CD4-positive, alpha-beta T cell (primary cell): ENCODE measurements at regions not wholly inside any gene's neighbourhood (a gene's known extent, or its start where the extent isn't known, plus 50 kb on each side); places are given as distances from the start of the nearest gene placed in this dataset.

Source experiments
- ATAC-seq: fragments of 200-7000 bp; cut with Tn5 transposase; one replicate; pipeline ENCODE4 v1.10.0; 2022; ENCODE audit warnings: mild to moderate bottlenecking; ENCODE audit not compliant: poor library complexity
- CTCF ChIA-PET: fragments of 350-600 bp; sonication (Branson Sonifier 250); formaldehyde crosslinking; loops from one replicate; lab custom pipeline; 2021; ENCODE audit warnings: antibody characterized with exemption, inconsistent platforms; lab: Charles Lee
- POLR2A ChIA-PET: fragments of 350-600 bp; sonication (Branson Sonifier 250); formaldehyde crosslinking; loops from one replicate; lab custom pipeline; 2021; ENCODE audit warnings: antibody characterized with exemption, inconsistent platforms; lab: Charles Lee
- DNase-seq, 14 experiments: peaks; one replicate each; pipeline ENCODE4 v3.0.0-alpha.2; 2013 to 2020; ENCODE audit warnings: mixed read lengths in 2 of 14
- H3K27ac ChIP-seq, 2 donors: one replicate each; pipeline versions ENCODE4 v1.5.1 to v1.7.0; 2013; ENCODE audit warnings: low read length in 2 of 2, low read depth in 1 of 2, mild to moderate bottlenecking in 1 of 2
- H3K27me3 ChIP-seq, 2 experiments: 1 replicate in 1 of 2; 2 replicates in 1 of 2; pipeline versions ENCODE4 v1.6.1 to v1.7.0; 2013; ENCODE audit warnings: low read length in 2 of 2, control low read depth in 1 of 2, mild to moderate bottlenecking in 1 of 2, moderate library complexity in 1 of 2; ENCODE audit not compliant: insufficient read depth in 2 of 2, control insufficient read depth in 1 of 2
- H3K36me3 ChIP-seq: one replicate; pipeline ENCODE4 v1.6.1; 2013; ENCODE audit warnings: low read length, control low read depth; ENCODE audit not compliant: insufficient read depth
- H3K4me1 ChIP-seq: one replicate; pipeline ENCODE4 v1.6.1; 2013; ENCODE audit warnings: low read length, control low read depth; ENCODE audit not compliant: insufficient read depth
- H3K4me3 ChIP-seq: one replicate; pipeline ENCODE4 v1.5.1; 2013; ENCODE audit warnings: mild to moderate bottlenecking, low read length, moderate library complexity
- H3K9me3 ChIP-seq, 2 experiments: 1 replicate in 1 of 2; 2 replicates in 1 of 2; pipeline versions ENCODE4 v1.6.1 to v1.7.0; 2013; ENCODE audit warnings: low read length in 2 of 2, mild to moderate bottlenecking in 2 of 2, control low read depth in 1 of 2, moderate library complexity in 1 of 2; ENCODE audit not compliant: control insufficient read depth in 1 of 2, insufficient read depth in 1 of 2
- H3K27ac Mint-ChIP-seq: one replicate; pipeline ENCODE4 v1.8.0; 2020; ENCODE audit warnings: mixed read lengths
- H3K27me3 Mint-ChIP-seq: one replicate; pipeline ENCODE4 v1.8.0; 2021; ENCODE audit warnings: mixed read lengths
- H3K36me3 Mint-ChIP-seq: one replicate; pipeline ENCODE4 v1.8.0; 2021; ENCODE audit warnings: low read depth, mixed read lengths
- H3K4me1 Mint-ChIP-seq: one replicate; pipeline ENCODE4 v1.8.0; 2021; ENCODE audit warnings: low read depth, mixed read lengths
- H3K4me3 Mint-ChIP-seq: one replicate; pipeline ENCODE4 v1.8.0; 2020; ENCODE audit warnings: mild to moderate bottlenecking, mixed read lengths
- H3K9me3 Mint-ChIP-seq: one replicate; pipeline ENCODE4 v1.8.0; 2020; ENCODE audit warnings: mixed read lengths
- intact Hi-C, 2 experiments: fragments of 100-400 bp; cut with DNase I in 1 of 2; cut with micrococcal nuclease in 1 of 2; formaldehyde crosslinking; loops; one replicate each; pipeline versions ENCODE4 v1.15.1 to v1.9.0; 2023 to 2025; cut with DNase I, micrococcal nuclease
- TF ChIP-seq, protein P1 (sequence below): fragments of 200-600 bp; IDR thresholded peaks from one replicate; pipeline ENCODE4 v1.8.0; 2022; ENCODE audit warnings: antibody characterized with exemption, mild to moderate bottlenecking

DNA sequence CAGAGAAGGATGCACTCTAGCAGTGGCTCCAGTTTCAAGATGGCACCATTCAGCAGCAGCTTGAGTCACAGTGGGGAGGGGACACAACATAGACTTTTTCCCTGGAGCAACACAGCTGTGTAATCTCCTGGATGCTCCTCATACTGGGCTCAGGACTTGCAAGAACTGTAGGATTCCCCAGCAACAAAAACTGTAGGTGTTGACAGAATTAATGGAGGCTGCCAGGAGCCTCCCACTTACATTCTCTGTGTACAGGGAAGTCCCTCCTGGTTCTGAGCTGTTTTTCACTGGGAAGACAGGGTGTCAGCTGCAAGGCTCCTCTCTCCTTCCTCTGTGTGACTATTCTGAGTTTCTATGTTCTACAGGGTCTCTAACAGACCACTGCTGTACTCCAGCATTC is 217.9 kb downstream of the KIF21A start:
- Histone ChIP-seq H3K4me1 (no peaks in the 10 kb centered on the region), H3K27me3 (no peaks in the 10 kb centered on the region), H3K27ac (no peak overlapping the region), H3K36me3 (no peaks in the 10 kb centered on the region), H3K9me3 (peaks cover 0 to 4% of the 10 kb centered on the region in 2 experiments), H3K4me3 (no peak overlapping the region)
- ChIA-PET CTCF (no interaction called here), POLR2A (no interaction called here)
- DNase-seq (no peak), ATAC-seq (no peak)
- peaks cover 4% of the 10 kb centered on the region for H3K9me3 Mint-ChIP-seq
- H3K4me1 Mint-ChIP-seq, result no peaks in the 10 kb centered on the region
- H3K27ac Mint-ChIP-seq, result no peak overlapping the region
- TF ChIP-seq, protein P1, sequence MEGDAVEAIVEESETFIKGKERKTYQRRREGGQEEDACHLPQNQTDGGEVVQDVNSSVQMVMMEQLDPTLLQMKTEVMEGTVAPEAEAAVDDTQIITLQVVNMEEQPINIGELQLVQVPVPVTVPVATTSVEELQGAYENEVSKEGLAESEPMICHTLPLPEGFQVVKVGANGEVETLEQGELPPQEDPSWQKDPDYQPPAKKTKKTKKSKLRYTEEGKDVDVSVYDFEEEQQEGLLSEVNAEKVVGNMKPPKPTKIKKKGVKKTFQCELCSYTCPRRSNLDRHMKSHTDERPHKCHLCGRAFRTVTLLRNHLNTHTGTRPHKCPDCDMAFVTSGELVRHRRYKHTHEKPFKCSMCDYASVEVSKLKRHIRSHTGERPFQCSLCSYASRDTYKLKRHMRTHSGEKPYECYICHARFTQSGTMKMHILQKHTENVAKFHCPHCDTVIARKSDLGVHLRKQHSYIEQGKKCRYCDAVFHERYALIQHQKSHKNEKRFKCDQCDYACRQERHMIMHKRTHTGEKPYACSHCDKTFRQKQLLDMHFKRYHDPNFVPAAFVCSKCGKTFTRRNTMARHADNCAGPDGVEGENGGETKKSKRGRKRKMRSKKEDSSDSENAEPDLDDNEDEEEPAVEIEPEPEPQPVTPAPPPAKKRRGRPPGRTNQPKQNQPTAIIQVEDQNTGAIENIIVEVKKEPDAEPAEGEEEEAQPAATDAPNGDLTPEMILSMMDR, result no peak
- no peaks in the 10 kb centered on the region for H3K27me3 Mint-ChIP-seq
- no peaks in the 10 kb centered on the region for H3K36me3 Mint-ChIP-seq
- H3K4me3 Mint-ChIP-seq, result no peak overlapping the region
- intact Hi-C loops, result no loop called here

DNA sequence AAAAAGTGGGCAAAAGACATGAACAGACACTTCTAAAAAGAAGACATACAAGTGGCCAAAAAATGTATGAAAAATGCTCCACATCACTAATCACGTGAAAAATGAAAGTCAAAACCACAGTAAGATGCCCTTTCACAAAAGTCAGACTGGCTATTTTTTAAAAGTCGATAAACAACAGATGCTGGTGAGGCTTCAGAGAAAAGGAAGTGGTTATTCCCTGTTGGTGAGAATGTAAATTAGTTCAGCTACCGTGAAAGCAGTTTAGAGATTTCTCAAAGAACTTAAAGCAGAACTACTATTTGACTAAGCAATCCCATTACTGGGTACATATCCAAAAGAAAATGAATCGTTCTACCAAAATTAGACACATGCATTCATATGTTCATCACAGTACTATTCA is 237.0 kb downstream of the KIF21A start:
- Histone ChIP-seq H3K9me3 (peaks cover 0 to 7% of the 10 kb centered on the region in 2 experiments), H3K27ac (no peak overlapping the region), H3K36me3 (no peaks in the 10 kb centered on the region), H3K27me3 (no peaks in the 10 kb centered on the region), H3K4me3 (no peak overlapping the region), H3K4me1 (no peaks in the 10 kb centered on the region)
- DNase-seq, result no peak
- TF ChIP-seq, protein P1, result no peak
- Mint-ChIP-seq H3K27me3 (no peaks in the 10 kb centered on the region), H3K27ac (no peak overlapping the region), H3K9me3 (peaks cover 14% of the 10 kb centered on the region), H3K4me1 (no peaks in the 10 kb centered on the region), H3K4me3 (no peak overlapping the region), H3K36me3 (no peaks in the 10 kb centered on the region)
- intact Hi-C loops, result no loop called here
- CTCF ChIA-PET, result no interaction called here
- no peak for ATAC-seq
- POLR2A ChIA-PET, result no interaction called here

DNA sequence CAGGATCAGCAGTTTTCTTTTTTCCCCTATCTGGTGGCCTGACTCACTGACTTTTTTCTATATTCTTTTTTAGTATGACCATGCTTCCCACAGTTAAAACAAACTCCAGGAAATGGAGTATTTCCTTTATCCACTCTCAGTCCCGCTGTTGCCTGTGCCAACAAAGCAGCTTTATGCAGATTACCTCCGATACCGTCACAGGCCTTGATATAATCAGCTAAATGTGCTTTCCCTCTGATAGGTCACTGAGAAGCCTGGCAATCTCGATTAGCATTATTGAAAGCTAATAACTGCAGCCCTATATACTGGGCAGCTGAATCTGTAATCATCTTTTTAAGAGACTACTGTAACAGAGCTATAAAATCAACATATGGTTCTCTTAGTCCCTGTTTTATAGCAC is 243.6 kb downstream of the KIF21A start:
- no peak for DNase-seq
- ChIA-PET POLR2A (no interaction called here), CTCF (no interaction called here)
- H3K36me3 ChIP-seq, result no peaks in the 10 kb centered on the region
- no peaks in the 10 kb centered on the region for H3K27me3 Mint-ChIP-seq
- no peak overlapping the region for H3K4me3 Mint-ChIP-seq
- H3K4me1 Mint-ChIP-seq, result no peaks in the 10 kb centered on the region
- no peaks in the 10 kb centered on the region for H3K27me3 ChIP-seq
- H3K27ac ChIP-seq, result no peak overlapping the region
- H3K4me1 ChIP-seq, result no peaks in the 10 kb centered on the region
- no peak overlapping the region for H3K27ac Mint-ChIP-seq
- no peak for ATAC-seq
- H3K9me3 Mint-ChIP-seq, result peaks cover 8% of the 10 kb centered on the region
- H3K9me3 ChIP-seq, result no peaks in the 10 kb centered on the region
- H3K4me3 ChIP-seq, result no peak overlapping the region
- TF ChIP-seq, protein P1, result no peak
- intact Hi-C loops, result no loop called here
- no peaks in the 10 kb centered on the region for H3K36me3 Mint-ChIP-seq
